Tibial nerve (tissue), 3 donors: ENCODE measurements at regions not wholly inside any gene's neighbourhood (a gene's known extent, or its start where the extent isn't known, plus 50 kb on each side); places are given as distances from the start of the nearest gene placed in this dataset.

ENCODE experiments used
- CTCF ChIP-seq, 5 experiments: fragments of 200-600 bp in 3 of 5; fragments of 450-650 bp in 2 of 5; sonication (generic) in 3 of 5; IDR thresholded peaks; one replicate each; pipeline ENCODE4 v1.5.1; 2016 to 2019; ENCODE audit warnings: antibody characterized with exemption in 5 of 5, mild to moderate bottlenecking in 3 of 5, moderate library complexity in 2 of 5
- POLR2A ChIP-seq, 2 donors: fragments of 450-650 bp; IDR thresholded peaks; one replicate each; pipeline ENCODE4 v1.6.1; 2017; ENCODE audit warnings: antibody characterized with exemption in 2 of 2, mild to moderate bottlenecking in 2 of 2, moderate library complexity in 2 of 2

GRCh38 chr1:81517987-81518386 lies 282.7 kb upstream of the ADGRL2 start:
- TF ChIP-seq CTCF (IDR thresholded peaks at IDR 0.05) (no peak), POLR2A (IDR thresholded peaks at IDR 0.05) (no peak)
